OCI-LY3 (cell line): ENCODE measurements at regions not wholly inside any gene's neighbourhood (a gene's known extent, or its start where the extent isn't known, plus 50 kb on each side); places are given as distances from the start of the nearest gene placed in this dataset.

Experiments used
- H2AFZ ChIP-seq: fragments of 200-600, 300-600 bp; shearing (Covaris generic); 2 replicates; pipeline ENCODE4 v1.6.0; 2014; ENCODE audit warnings: antibody characterized with exemption, low read depth, low read length
- H3K27ac ChIP-seq: fragments of 200-600, 300-600 bp; sonication (generic); 2 replicates; pipeline ENCODE4 v1.5.1; 2014; ENCODE audit warnings: mild to moderate bottlenecking, low read length, moderate library complexity, mixed read lengths
- H3K27me3 ChIP-seq: fragments of 200-600, 300-600 bp; sonication (generic); 2 replicates; pipeline ENCODE4 v1.6.1; 2014; ENCODE audit warnings: low read depth, low read length, mixed read lengths
- H3K36me3 ChIP-seq: fragments of 200-600, 300-600 bp; sonication (generic); replicated peaks from 2 replicates; pipeline ENCODE3; 2014; ENCODE audit warnings: low read depth, low read length, mixed read lengths
- H3K4me1 ChIP-seq: fragments of 300-600, 200-600 bp; sonication (generic); 2 replicates; pipeline ENCODE4 v1.6.1; 2014; ENCODE audit warnings: low read length, mixed read lengths
- H3K4me2 ChIP-seq: fragments of 200-600, 300-600 bp; sonication (generic); 2 replicates; pipeline ENCODE4 v1.6.1; 2014; ENCODE audit warnings: low read length, mixed read lengths
- H3K4me3 ChIP-seq: fragments of 300-600, 200-600 bp; sonication (generic); 2 replicates; pipeline ENCODE4 v1.5.1; 2014; ENCODE audit warnings: antibody characterized with exemption, mild to moderate bottlenecking, low read length, moderate library complexity
- H3K79me2 ChIP-seq: fragments of 300-600, 200-600 bp; shearing (Covaris generic); 2 replicates; pipeline ENCODE4 v1.6.1; 2014; ENCODE audit warnings: mild to moderate bottlenecking, low read length, mixed read lengths
- H3K9ac ChIP-seq: fragments of 300-600, 200-600 bp; shearing (Covaris generic); 2 replicates; pipeline ENCODE4 v1.6.0; 2014; ENCODE audit warnings: mild to moderate bottlenecking, low read length, moderate library complexity
- H3K9me3 ChIP-seq: fragments of 200-600, 300-600 bp; shearing (Covaris generic); 2 replicates; pipeline ENCODE4 v1.6.1; 2014; ENCODE audit warnings: low read length, mixed read lengths; ENCODE audit not compliant: insufficient read depth
- H4K20me1 ChIP-seq: fragments of 200-600, 300-600 bp; sonication (generic); 2 replicates; pipeline ENCODE4 v1.6.1; 2016; ENCODE audit warnings: low read length, mixed read lengths; ENCODE audit not compliant: insufficient read depth
- CTCF ChIP-seq: fragments of 200-600, 300-600 bp; sonication (generic); IDR thresholded peaks from 2 replicates; pipeline ENCODE4 v1.5.1; 2014; ENCODE audit warnings: antibody characterized with exemption, low read length, low read depth
- EZH2phosphoT487 ChIP-seq: fragments of 200-600 bp; shearing (Covaris generic); IDR thresholded peaks from 2 replicates; pipeline ENCODE4 v1.6.1; 2018; ENCODE audit warnings: antibody characterized with exemption, mixed run types, low read depth

GRCh38 chr12:125418902-125419564, 353.8 kb downstream of the AACS start:
- H3K27me3 ChIP-seq, result no peaks in the 10 kb centered on the region
- peak overlapping the region; percentile 21 for H3K4me2 ChIP-seq
- peaks cover 34% of the 10 kb centered on the region for H3K4me1 ChIP-seq
- H3K9ac ChIP-seq, result peak overlapping the region; percentile 8; the same call in 1 of the 2 replicates
- peak overlapping the region; percentile 93 for H3K27ac ChIP-seq
- peaks cover 41% of the 10 kb centered on the region for H3K9me3 ChIP-seq
- peaks cover 31% of the 10 kb centered on the region for H3K36me3 ChIP-seq
- TF ChIP-seq CTCF (no peak), EZH2phosphoT487 (no peak)
- no peak overlapping the region for H2AFZ ChIP-seq
- H4K20me1 ChIP-seq, result no peaks in the 10 kb centered on the region
- no peak overlapping the region for H3K4me3 ChIP-seq
- H3K79me2 ChIP-seq, result no peaks in the 10 kb centered on the region

GRCh38 chr12:125424909-125425308, 359.7 kb downstream of the AACS start:
- no peaks in the 10 kb centered on the region for H3K79me2 ChIP-seq
- H2AFZ ChIP-seq, result no peak overlapping the region
- no peaks in the 10 kb centered on the region for H3K27me3 ChIP-seq
- H3K9ac ChIP-seq, result no peak overlapping the region
- no peak overlapping the region for H3K4me2 ChIP-seq
- TF ChIP-seq CTCF (no peak), EZH2phosphoT487 (no peak)
- peaks cover 32% of the 10 kb centered on the region for H3K9me3 ChIP-seq
- H3K27ac ChIP-seq, result no peak overlapping the region
- no peak overlapping the region for H3K4me3 ChIP-seq
- no peaks in the 10 kb centered on the region for H4K20me1 ChIP-seq
- H3K36me3 ChIP-seq, result peaks cover 29% of the 10 kb centered on the region
- H3K4me1 ChIP-seq, result peaks cover 6% of the 10 kb centered on the region

- H3K79me2 ChIP-seq, result no peaks in the 10 kb centered on the region
Measured at GRCh38 chr12:125431516-125431915, 366.3 kb downstream of the AACS start.

GRCh38 chr12:125434131-125434530, 368.9 kb downstream of the AACS start:
- no peaks in the 10 kb centered on the region for H3K79me2 ChIP-seq
- peaks cover 4% of the 10 kb centered on the region for H3K9me3 ChIP-seq
- H3K4me1 ChIP-seq, result peaks cover 59% of the 10 kb centered on the region
- H4K20me1 ChIP-seq, result no peaks in the 10 kb centered on the region
- no peak overlapping the region for H2AFZ ChIP-seq
- no peak for TF ChIP-seq EZH2phosphoT487
- peaks cover 24% of the 10 kb centered on the region for H3K36me3 ChIP-seq
- H3K9ac ChIP-seq, result peak overlapping the region; percentile 85; the same call in 1 of the 2 replicates
- no peaks in the 10 kb centered on the region for H3K27me3 ChIP-seq
- peak overlapping the region; percentile 94 for H3K27ac ChIP-seq
- H3K4me2 ChIP-seq, result peak overlapping the region; percentile 74; the same call in 1 of the 2 replicates
- H3K4me3 ChIP-seq, result no peak overlapping the region

More at GRCh38 chr12:125431516-125431915, 366.3 kb downstream of the AACS start:
- Histone ChIP-seq H3K9ac (no peak overlapping the region), H3K4me2 (no peak overlapping the region), H3K27me3 (no peaks in the 10 kb centered on the region), H3K36me3 (peaks cover 16% of the 10 kb centered on the region), H3K9me3 (peaks cover 7% of the 10 kb centered on the region), H3K4me1 (peaks cover 50% of the 10 kb centered on the region), H3K27ac (no peak overlapping the region), H2AFZ (no peak overlapping the region), H3K4me3 (no peak overlapping the region), H4K20me1 (no peaks in the 10 kb centered on the region)
- TF ChIP-seq CTCF (no peak), EZH2phosphoT487 (no peak)
